ENCODE measurements at regions not wholly inside any gene's neighbourhood (a gene's known extent, or its start where the extent isn't known, plus 50 kb on each side); places are given as distances from the start of the nearest gene placed in this dataset.
"Not testable (repeated sequence)": the region's sequence is repeated elsewhere in the genome, so short reads cannot be mapped to it uniquely, and the experiment has no call there.

- no peaks in the 10 kb centered on the region for H3K9me3 ChIP-seq (ENCODE audit: control insufficient read depth, insufficient read depth, low read length)
- no peaks in the 10 kb centered on the region for H3K36me3 ChIP-seq (ENCODE audit: control insufficient read depth, insufficient read depth, low read length)
- no peak overlapping the region for H3K27ac ChIP-seq (ENCODE audit: low read length)
- no peak for DNase-seq (ENCODE audit: low read depth, low spot score)
- no peaks in the 10 kb centered on the region for H3K4me1 ChIP-seq (ENCODE audit: control insufficient read depth, insufficient read depth, low read length)
- no CpG with 5 or more reads among the region's 2 CpGs for WGBS (ENCODE audit: insufficient coverage, insufficient read length)
- no peak overlapping the region for H3K4me3 ChIP-seq (ENCODE audit: low read length)
- no peaks in the 10 kb centered on the region for H3K27me3 ChIP-seq (ENCODE audit: control insufficient read depth, insufficient read depth, low read length)
These were observed 326.5 kb upstream of the ESRRG start for GRCh38 chr1:217049721-217050120.

GRCh38 chr1:217049081-217049480, 325.9 kb upstream of the ESRRG start:
- H3K36me3 ChIP-seq (ENCODE audit: control insufficient read depth, insufficient read depth, low read length), result no peaks in the 10 kb centered on the region
- H3K9me3 ChIP-seq (ENCODE audit: control insufficient read depth, insufficient read depth, low read length), result no peaks in the 10 kb centered on the region
- no peaks in the 10 kb centered on the region for H3K4me1 ChIP-seq (ENCODE audit: control insufficient read depth, insufficient read depth, low read length)
- no CpG with 5 or more reads among the region's 1 CpG for WGBS (ENCODE audit: insufficient coverage, insufficient read length)
- DNase-seq (ENCODE audit: low read depth, low spot score), result no peak
- H3K27ac ChIP-seq (ENCODE audit: low read length), result no peak overlapping the region
- H3K27me3 ChIP-seq (ENCODE audit: control insufficient read depth, insufficient read depth, low read length), result no peaks in the 10 kb centered on the region
- H3K4me3 ChIP-seq (ENCODE audit: low read length), result no peak overlapping the region

GRCh38 chr1:217048104-217048707, 325.0 kb upstream of the ESRRG start:
- no peaks in the 10 kb centered on the region for H3K36me3 ChIP-seq (ENCODE audit: control insufficient read depth, insufficient read depth, low read length)
- no peak overlapping the region for H3K4me3 ChIP-seq (ENCODE audit: low read length)
- peak; percentile 60 for DNase-seq (ENCODE audit: low read depth, low spot score)
- no CpG with 5 or more reads among the region's 5 CpGs for WGBS (ENCODE audit: insufficient coverage, insufficient read length)
- H3K9me3 ChIP-seq (ENCODE audit: control insufficient read depth, insufficient read depth, low read length), result no peaks in the 10 kb centered on the region
- H3K27ac ChIP-seq (ENCODE audit: low read length), result no peak overlapping the region
- H3K4me1 ChIP-seq (ENCODE audit: control insufficient read depth, insufficient read depth, low read length), result no peaks in the 10 kb centered on the region
- H3K27me3 ChIP-seq (ENCODE audit: control insufficient read depth, insufficient read depth, low read length), result no peaks in the 10 kb centered on the region

- Histone ChIP-seq H3K36me3 (ENCODE audit: control insufficient read depth, insufficient read depth, low read length) (no peaks in the 10 kb centered on the region), H3K4me1 (ENCODE audit: control insufficient read depth, insufficient read depth, low read length) (no peaks in the 10 kb centered on the region), H3K9me3 (ENCODE audit: control insufficient read depth, insufficient read depth, low read length) (peaks cover 2% of the 10 kb centered on the region), H3K27ac (ENCODE audit: low read length) (no peak overlapping the region), H3K27me3 (ENCODE audit: control insufficient read depth, insufficient read depth, low read length) (no peaks in the 10 kb centered on the region), H3K4me3 (ENCODE audit: low read length) (no peak overlapping the region)
- DNase-seq (ENCODE audit: low read depth, low spot score), result no peak
- WGBS (ENCODE audit: insufficient coverage, insufficient read length), result no CpG with 5 or more reads among the region's 1 CpG
These were observed 317.7 kb upstream of the ESRRG start for GRCh38 chr1:217040711-217041455.

- no peaks in the 10 kb centered on the region for H3K36me3 ChIP-seq (ENCODE audit: control insufficient read depth, insufficient read depth, low read length)
- no peak overlapping the region for H3K4me3 ChIP-seq (ENCODE audit: low read length)
- H3K27ac ChIP-seq (ENCODE audit: low read length), result no peak overlapping the region
- DNase-seq (ENCODE audit: low read depth, low spot score), result no peak
- WGBS (ENCODE audit: insufficient coverage, insufficient read length), result 100% methylated on average over 1 of the region's 2 CpGs
- no peaks in the 10 kb centered on the region for H3K4me1 ChIP-seq (ENCODE audit: control insufficient read depth, insufficient read depth, low read length)
- peaks cover 2% of the 10 kb centered on the region for H3K9me3 ChIP-seq (ENCODE audit: control insufficient read depth, insufficient read depth, low read length)
- H3K27me3 ChIP-seq (ENCODE audit: control insufficient read depth, insufficient read depth, low read length), result no peaks in the 10 kb centered on the region
These were observed 316.7 kb upstream of the ESRRG start for GRCh38 chr1:217039926-217040325.

- not testable (repeated sequence) for H3K4me1 ChIP-seq (ENCODE audit: control insufficient read depth, insufficient read depth, low read length); H3K4me3 ChIP-seq (ENCODE audit: low read length); H3K36me3 ChIP-seq (ENCODE audit: control insufficient read depth, insufficient read depth, low read length); H3K9me3 ChIP-seq (ENCODE audit: control insufficient read depth, insufficient read depth, low read length); H3K27ac ChIP-seq (ENCODE audit: low read length); DNase-seq (ENCODE audit: low read depth, low spot score); H3K27me3 ChIP-seq (ENCODE audit: control insufficient read depth, insufficient read depth, low read length)
- WGBS (ENCODE audit: insufficient coverage, insufficient read length), result no CpG with 5 or more reads among the region's 3 CpGs
These were observed 315.9 kb upstream of the ESRRG start for GRCh38 chr1:217039139-217039538.

GRCh38 chr1:217036757-217037156, 313.5 kb upstream of the ESRRG start:
- H3K27me3 ChIP-seq (ENCODE audit: control insufficient read depth, insufficient read depth, low read length), result no peaks in the 10 kb centered on the region
- H3K36me3 ChIP-seq (ENCODE audit: control insufficient read depth, insufficient read depth, low read length), result no peaks in the 10 kb centered on the region
- no peak overlapping the region for H3K27ac ChIP-seq (ENCODE audit: low read length)
- no peaks in the 10 kb centered on the region for H3K4me1 ChIP-seq (ENCODE audit: control insufficient read depth, insufficient read depth, low read length)
- DNase-seq (ENCODE audit: low read depth, low spot score), result no peak
- WGBS (ENCODE audit: insufficient coverage, insufficient read length), result no CpG with 5 or more reads among the region's 3 CpGs
- H3K9me3 ChIP-seq (ENCODE audit: control insufficient read depth, insufficient read depth, low read length), result peaks cover 2% of the 10 kb centered on the region
- no peak overlapping the region for H3K4me3 ChIP-seq (ENCODE audit: low read length)

GRCh38 chr1:217032715-217033367, 309.6 kb upstream of the ESRRG start:
- no peaks in the 10 kb centered on the region for H3K4me1 ChIP-seq (ENCODE audit: control insufficient read depth, insufficient read depth, low read length)
- no peak for DNase-seq (ENCODE audit: low read depth, low spot score)
- no peak overlapping the region for H3K27ac ChIP-seq (ENCODE audit: low read length)
- WGBS (ENCODE audit: insufficient coverage, insufficient read length), result no CpG with 5 or more reads among the region's 4 CpGs
- H3K27me3 ChIP-seq (ENCODE audit: control insufficient read depth, insufficient read depth, low read length), result no peaks in the 10 kb centered on the region
- no peak overlapping the region for H3K4me3 ChIP-seq (ENCODE audit: low read length)
- no peaks in the 10 kb centered on the region for H3K36me3 ChIP-seq (ENCODE audit: control insufficient read depth, insufficient read depth, low read length)
- no peaks in the 10 kb centered on the region for H3K9me3 ChIP-seq (ENCODE audit: control insufficient read depth, insufficient read depth, low read length)

GRCh38 chr1:217029281-217030157, 306.3 kb upstream of the ESRRG start:
- no peak for DNase-seq (ENCODE audit: low read depth, low spot score)
- Histone ChIP-seq H3K4me3 (ENCODE audit: low read length) (no peak overlapping the region), H3K36me3 (ENCODE audit: control insufficient read depth, insufficient read depth, low read length) (no peaks in the 10 kb centered on the region), H3K9me3 (ENCODE audit: control insufficient read depth, insufficient read depth, low read length) (no peaks in the 10 kb centered on the region), H3K27me3 (ENCODE audit: control insufficient read depth, insufficient read depth, low read length) (no peaks in the 10 kb centered on the region), H3K27ac (ENCODE audit: low read length) (no peak overlapping the region), H3K4me1 (ENCODE audit: control insufficient read depth, insufficient read depth, low read length) (no peaks in the 10 kb centered on the region)
- no CpG with 5 or more reads among the region's 13 CpGs for WGBS (ENCODE audit: insufficient coverage, insufficient read length)

GRCh38 chr1:217027403-217028080, 304.3 kb upstream of the ESRRG start:
- Histone ChIP-seq H3K4me1 (ENCODE audit: control insufficient read depth, insufficient read depth, low read length) (no peaks in the 10 kb centered on the region), H3K36me3 (ENCODE audit: control insufficient read depth, insufficient read depth, low read length) (no peaks in the 10 kb centered on the region), H3K27ac (ENCODE audit: low read length) (no peak overlapping the region), H3K27me3 (ENCODE audit: control insufficient read depth, insufficient read depth, low read length) (no peaks in the 10 kb centered on the region), H3K9me3 (ENCODE audit: control insufficient read depth, insufficient read depth, low read length) (no peaks in the 10 kb centered on the region), H3K4me3 (ENCODE audit: low read length) (no peak overlapping the region)
- WGBS (ENCODE audit: insufficient coverage, insufficient read length), result no CpG with 5 or more reads among the region's 4 CpGs
- no peak for DNase-seq (ENCODE audit: low read depth, low spot score)

Measured in iPS DF 6.9 (cell line).